Erythroblast (primary cell): ENCODE measurements at regions not wholly inside any gene's neighbourhood (a gene's known extent, or its start where the extent isn't known, plus 50 kb on each side); places are given as distances from the start of the nearest gene placed in this dataset.

Source experiments
- GATA1 ChIP-seq: IDR thresholded peaks from 2 replicates; pipeline ENCODE4 v1.6.1; 2011; ENCODE audit warnings: low read depth, mild to moderate bottlenecking, control low read depth, low read length, moderate library complexity
- POLR2A ChIP-seq: IDR thresholded peaks from 2 replicates; pipeline ENCODE4 v1.6.1; 2011; ENCODE audit warnings: mild to moderate bottlenecking, low read length

DNA sequence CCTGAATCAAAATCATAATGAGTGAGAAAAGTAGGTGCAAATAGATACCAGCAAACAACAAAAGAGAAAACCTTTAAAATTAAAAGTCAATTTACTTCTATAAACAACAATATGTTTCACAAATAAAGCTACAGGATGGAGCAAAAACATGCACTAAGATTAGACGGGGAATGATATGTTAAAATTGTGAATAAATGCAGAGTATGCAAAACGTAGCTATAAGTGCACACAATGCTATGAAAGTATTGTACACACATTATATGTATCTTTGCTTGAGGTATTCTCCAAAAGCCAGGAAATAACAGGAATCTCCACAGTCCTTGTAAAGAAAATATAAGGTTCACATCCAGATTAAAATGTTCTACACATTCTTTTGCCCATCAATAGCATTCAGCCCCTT lies 523.9 kb downstream of the EFNB2 start:
- TF ChIP-seq POLR2A (no peak), GATA1 (no peak)
